K562 (cell line): ENCODE measurements at regions not wholly inside any gene's neighbourhood (a gene's known extent, or its start where the extent isn't known, plus 50 kb on each side); places are given as distances from the start of the nearest gene placed in this dataset.
A peak's percentile ranks its signal among the peaks of the same experiment; 100 is the strongest.

Source experiments
- CREB1 ChIP-seq, 2 experiments: sonication (generic) in 1 of 2; formaldehyde crosslinking in 1 of 2; IDR thresholded peaks; 2 replicates each; pipeline versions ENCODE4 v1.6.1 to v1.8.0; 2012 to 2022; ENCODE audit warnings: inconsistent platforms in 1 of 2, mild to moderate bottlenecking in 1 of 2, missing genetic modification reagents in 1 of 2, moderate library complexity in 1 of 2
- E2F6 ChIP-seq, 2 experiments: IDR thresholded peaks; 2 replicates each; pipeline ENCODE4 v1.6.1; 2011; ENCODE audit warnings: borderline replicate concordance in 1 of 2, control low read depth in 1 of 2, low read depth in 1 of 2, low read length in 1 of 2, mild to moderate bottlenecking in 1 of 2, mixed read lengths in 1 of 2, moderate library complexity in 1 of 2; ENCODE audit not compliant: insufficient read depth in 1 of 2, insufficient read length in 1 of 2, poor library complexity in 1 of 2, severe bottlenecking in 1 of 2; ENCODE audit errors: extremely low read depth in 1 of 2
- EP400 ChIP-seq: fragments of 450-650 bp; IDR thresholded peaks from 2 replicates; pipeline ENCODE4 v1.6.1; 2017; ENCODE audit warnings: antibody characterized with exemption, mild to moderate bottlenecking, moderate library complexity
- GTF3C2 ChIP-seq: IDR thresholded peaks from 3 replicates; pipeline ENCODE4 v1.6.1; 2011; ENCODE audit warnings: borderline replicate concordance, mild to moderate bottlenecking, moderate library complexity; ENCODE audit not compliant: insufficient read length; ENCODE audit errors: extremely low read depth
- HDAC6 ChIP-seq: IDR thresholded peaks from 2 replicates; pipeline ENCODE4 v1.6.1; 2012; ENCODE audit warnings: low read depth, mild to moderate bottlenecking, control low read depth, inconsistent platforms, low read length, moderate library complexity
- JUND ChIP-seq, 2 experiments: IDR thresholded peaks; 2 replicates in 1 of 2; 3 replicates in 1 of 2; pipeline ENCODE4 v1.6.1; 2011; ENCODE audit warnings: borderline replicate concordance in 2 of 2, low read depth in 2 of 2, low read length in 2 of 2, improper control_type of control experiment in 1 of 2, missing biosample characterization in 1 of 2, missing genetic modification characterization in 1 of 2, missing genetic modification reagents in 1 of 2
- MYC ChIP-seq, 2 experiments: fragments of 250-450 bp in 1 of 2; sonication (Bioruptor Pico) in 1 of 2; IDR thresholded peaks; 2 replicates each; pipeline versions ENCODE4 v1.5.1 to v1.6.1; 2012 to 2021; ENCODE audit warnings: low read depth in 2 of 2, borderline replicate concordance in 1 of 2, improper control_type of control experiment in 1 of 2, low read length in 1 of 2, mild to moderate bottlenecking in 1 of 2, moderate library complexity in 1 of 2
- PBX2 ChIP-seq, 2 experiments: IDR thresholded peaks in 1 of 2; conservative IDR thresholded peaks in 1 of 2; 2 replicates each; pipeline ENCODE4 v1.6.1; 2016; ENCODE audit warnings: low read depth in 2 of 2, mild to moderate bottlenecking in 1 of 2, missing compliant biosample characterization in 1 of 2, missing genetic modification characterization in 1 of 2, moderate library complexity in 1 of 2
- RBM14 ChIP-seq: fragments of 200-400 bp; formaldehyde crosslinking; IDR thresholded peaks from 2 replicates; pipeline ENCODE4 v1.6.1; 2018; ENCODE audit warnings: low read depth, mild to moderate bottlenecking, low read length, moderate library complexity, borderline replicate concordance; ENCODE audit not compliant: insufficient read depth
- UBTF ChIP-seq, 2 experiments: IDR thresholded peaks; 2 replicates each; pipeline ENCODE4 v1.6.1; 2012; ENCODE audit warnings: improper control_type of control experiment in 2 of 2, low read depth in 2 of 2, low read length in 2 of 2, borderline replicate concordance in 1 of 2
- USF2 ChIP-seq: sonication (generic); formaldehyde crosslinking; IDR thresholded peaks from 2 replicates; pipeline ENCODE4 v1.5.0; 2020; ENCODE audit warnings: missing genetic modification reagents
- ZEB2 ChIP-seq: fragments of 450-650 bp; IDR thresholded peaks from 2 replicates; pipeline ENCODE4 v1.6.1; 2016
- ZNF239 ChIP-seq: fragments of 250-450 bp; sonication (Bioruptor Pico); IDR thresholded peaks from 2 replicates; pipeline ENCODE4 v1.4.0; 2020; ENCODE audit warnings: mild to moderate bottlenecking
- ZNF311 ChIP-seq: fragments of 250-450 bp; sonication (Bioruptor Pico); IDR thresholded peaks from 2 replicates; pipeline ENCODE4 v1.4.0; 2020; ENCODE audit warnings: mild to moderate bottlenecking, moderate library complexity

- TF ChIP-seq ZNF239 (no peak), HDAC6 (no peak), E2F6 (IDR thresholded peaks at IDR 0.05; ENCODE audit: borderline replicate concordance in 1 of 2, extremely low read depth in 1 of 2, insufficient read depth in 1 of 2, insufficient read length in 1 of 2, low read depth in 1 of 2, low read length in 1 of 2, poor library complexity in 1 of 2, severe bottlenecking in 1 of 2) (peak in 1 of 2 experiments; percentile 27), ZNF311 (CRISPR knock-in tag) (no peak), JUND (IDR thresholded peaks at IDR 0.05; ENCODE audit: borderline replicate concordance, low read depth, low read length) (no peak), JUND (tag; IDR thresholded peaks at IDR 0.05; ENCODE audit: borderline replicate concordance, low read depth, low read length) (no peak), UBTF (IDR thresholded peaks at IDR 0.05; ENCODE audit: borderline replicate concordance in 1 of 2, low read depth in 2 of 2, low read length in 2 of 2) (no peak), USF2 (CRISPR knock-in tag) (peak; percentile 21; the same call in 1 of the 2 replicates), CREB1 (IDR thresholded peaks at IDR 0.05) (no peak), CREB1 (CRISPR knock-in tag; IDR thresholded peaks at IDR 0.05) (no peak), MYC (IDR thresholded peaks at IDR 0.05; ENCODE audit: low read depth, low read length) (peak; percentile 55), MYC (CRISPR knock-in tag; IDR thresholded peaks at IDR 0.05; ENCODE audit: borderline replicate concordance, low read depth) (no peak), RBM14 (no peak), PBX2 (CRISPR knock-in tag; IDR thresholded peaks at IDR 0.05; ENCODE audit: low read depth) (no peak), PBX2 (tag; conservative IDR thresholded peaks at IDR 0.05; ENCODE audit: low read depth) (no peak), EP400 (peak; percentile 46; the same call in 1 of the 2 replicates), GTF3C2 (no peak), ZEB2 (no peak)
These were observed 84.7 kb upstream of the RAPGEF2 start (continued) for GRCh38 chr4:159018062-159018629.
